Neutrophil (primary cell): ENCODE measurements at regions not wholly inside any gene's neighbourhood (a gene's known extent, or its start where the extent isn't known, plus 50 kb on each side); places are given as distances from the start of the nearest gene placed in this dataset.

Source experiments
- H3K27ac ChIP-seq: fragments of 200-600 bp; sonication (generic); 2 replicates; pipeline ENCODE4 v1.5.1; 2016; ENCODE audit warnings: mild to moderate bottlenecking, moderate library complexity
- H3K27me3 ChIP-seq: fragments of 200-600 bp; sonication (generic); 2 replicates; pipeline ENCODE4 v1.6.0; 2016; ENCODE audit warnings: mild to moderate bottlenecking
- H3K36me3 ChIP-seq: fragments of 200-600 bp; sonication (generic); 2 replicates; pipeline ENCODE4 v1.5.1; 2017
- H3K4me1 ChIP-seq, 2 experiments: fragments of 200-600 bp in 1 of 2; sonication (generic) in 1 of 2; 1 replicate in 1 of 2; 2 replicates in 1 of 2; pipeline versions ENCODE4 v1.5.1 to v1.6.1; 2013 to 2016; ENCODE audit warnings: low read depth in 1 of 2, low read length in 1 of 2, mild to moderate bottlenecking in 1 of 2, moderate library complexity in 1 of 2; ENCODE audit not compliant: control insufficient read depth in 1 of 2, insufficient read depth in 1 of 2
- H3K4me3 ChIP-seq, 2 experiments: fragments of 200-600 bp in 1 of 2; sonication (generic) in 1 of 2; 1 replicate in 1 of 2; 2 replicates in 1 of 2; pipeline ENCODE4 v1.5.1; 2013 to 2016; ENCODE audit warnings: low read depth in 1 of 2, low read length in 1 of 2, mild to moderate bottlenecking in 1 of 2, moderate library complexity in 1 of 2
- H3K9me3 ChIP-seq: fragments of 200-600 bp; sonication (generic); 2 replicates; pipeline ENCODE4 v1.5.1; 2016
- TF ChIP-seq, protein P1 (sequence below): fragments of 200-600 bp; sonication (generic); IDR thresholded peaks from 2 replicates; pipeline ENCODE4 v1.5.1; 2016; ENCODE audit warnings: antibody characterized with exemption

DNA sequence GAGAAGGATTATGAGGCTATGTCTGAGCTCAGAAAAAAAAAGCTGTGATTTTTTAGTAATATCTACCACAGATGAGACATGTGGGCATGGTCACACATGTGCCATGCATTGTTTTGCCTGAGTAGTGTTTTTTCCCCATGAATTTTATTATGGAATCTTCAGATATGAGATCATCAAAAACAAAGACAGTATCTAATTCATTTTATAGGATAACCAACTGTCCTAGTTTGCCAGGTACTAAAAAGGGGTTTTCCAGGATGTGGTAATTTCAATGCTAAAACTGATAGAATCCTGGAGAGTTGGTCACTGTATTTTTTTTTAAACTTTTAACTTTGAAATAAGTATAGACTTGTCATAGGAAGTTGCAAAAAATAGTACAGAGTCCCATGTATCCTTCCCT lies 127.4 kb upstream of the MAP3K7 start:
- H3K36me3 ChIP-seq, result no peaks in the 10 kb centered on the region
- H3K9me3 ChIP-seq, result no peaks in the 10 kb centered on the region
- H3K27ac ChIP-seq, result no peak overlapping the region
- no peak overlapping the region for H3K4me3 ChIP-seq
- no peaks in the 10 kb centered on the region for H3K27me3 ChIP-seq
- TF ChIP-seq, protein P1, sequence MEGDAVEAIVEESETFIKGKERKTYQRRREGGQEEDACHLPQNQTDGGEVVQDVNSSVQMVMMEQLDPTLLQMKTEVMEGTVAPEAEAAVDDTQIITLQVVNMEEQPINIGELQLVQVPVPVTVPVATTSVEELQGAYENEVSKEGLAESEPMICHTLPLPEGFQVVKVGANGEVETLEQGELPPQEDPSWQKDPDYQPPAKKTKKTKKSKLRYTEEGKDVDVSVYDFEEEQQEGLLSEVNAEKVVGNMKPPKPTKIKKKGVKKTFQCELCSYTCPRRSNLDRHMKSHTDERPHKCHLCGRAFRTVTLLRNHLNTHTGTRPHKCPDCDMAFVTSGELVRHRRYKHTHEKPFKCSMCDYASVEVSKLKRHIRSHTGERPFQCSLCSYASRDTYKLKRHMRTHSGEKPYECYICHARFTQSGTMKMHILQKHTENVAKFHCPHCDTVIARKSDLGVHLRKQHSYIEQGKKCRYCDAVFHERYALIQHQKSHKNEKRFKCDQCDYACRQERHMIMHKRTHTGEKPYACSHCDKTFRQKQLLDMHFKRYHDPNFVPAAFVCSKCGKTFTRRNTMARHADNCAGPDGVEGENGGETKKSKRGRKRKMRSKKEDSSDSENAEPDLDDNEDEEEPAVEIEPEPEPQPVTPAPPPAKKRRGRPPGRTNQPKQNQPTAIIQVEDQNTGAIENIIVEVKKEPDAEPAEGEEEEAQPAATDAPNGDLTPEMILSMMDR, result no peak
- H3K4me1 ChIP-seq, result no peaks in the 10 kb centered on the region

DNA sequence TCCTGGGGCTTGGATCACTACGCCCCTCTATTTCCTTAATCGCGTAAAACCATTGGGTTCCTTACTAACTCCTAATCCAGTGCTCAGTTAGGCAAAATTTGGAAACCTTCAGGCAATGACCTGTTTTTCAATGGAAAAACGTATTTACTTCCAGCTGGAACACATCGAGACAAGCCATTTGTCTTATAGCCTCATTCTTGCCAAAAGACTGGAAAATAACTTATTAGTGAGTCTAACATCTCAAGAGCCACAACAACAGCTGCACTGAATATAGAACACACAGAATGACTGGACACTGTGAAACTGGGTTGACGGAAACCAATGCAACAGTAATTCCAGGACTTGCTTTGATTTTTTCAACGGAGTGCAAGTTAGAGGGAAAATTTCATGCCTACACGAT lies 125.2 kb upstream of the MAP3K7 start:
- Histone ChIP-seq H3K4me1 (no peaks in the 10 kb centered on the region), H3K9me3 (no peaks in the 10 kb centered on the region), H3K27ac (no peak overlapping the region), H3K4me3 (no peak overlapping the region), H3K27me3 (no peaks in the 10 kb centered on the region), H3K36me3 (no peaks in the 10 kb centered on the region)
- TF ChIP-seq, protein P1, result no peak

DNA sequence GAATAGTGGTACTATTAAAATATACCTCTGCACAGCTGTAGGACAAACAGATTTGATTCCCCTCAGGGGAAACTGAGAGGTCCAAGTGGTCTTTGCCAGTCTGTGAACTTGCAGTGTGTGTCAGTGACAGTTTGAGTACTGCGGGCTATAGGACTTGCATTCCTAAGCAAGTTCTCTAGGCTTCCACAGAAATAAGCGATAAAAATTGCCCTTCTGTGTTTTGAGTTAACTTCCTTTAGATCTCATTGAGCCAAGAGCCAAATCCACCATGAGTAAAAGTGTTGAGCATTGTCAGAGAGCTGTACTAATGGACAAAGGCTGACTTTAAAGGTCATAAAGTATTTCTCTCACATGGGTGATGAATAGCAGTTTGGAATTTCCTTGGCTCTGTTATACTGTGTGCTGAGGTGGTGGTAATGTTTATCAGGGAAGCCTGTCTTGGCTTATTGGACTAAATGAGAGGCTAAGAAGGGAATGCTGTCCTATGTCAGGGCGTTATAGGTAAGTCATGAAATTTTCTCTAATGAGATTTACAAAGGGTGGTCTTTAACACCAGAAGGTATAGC lies 122.6 kb upstream of the MAP3K7 start:
- H3K4me1 ChIP-seq, result no peaks in the 10 kb centered on the region
- no peaks in the 10 kb centered on the region for H3K9me3 ChIP-seq
- TF ChIP-seq, protein P1, result no peak
- no peak overlapping the region for H3K27ac ChIP-seq
- no peaks in the 10 kb centered on the region for H3K36me3 ChIP-seq
- no peaks in the 10 kb centered on the region for H3K27me3 ChIP-seq
- H3K4me3 ChIP-seq, result no peak overlapping the region

DNA sequence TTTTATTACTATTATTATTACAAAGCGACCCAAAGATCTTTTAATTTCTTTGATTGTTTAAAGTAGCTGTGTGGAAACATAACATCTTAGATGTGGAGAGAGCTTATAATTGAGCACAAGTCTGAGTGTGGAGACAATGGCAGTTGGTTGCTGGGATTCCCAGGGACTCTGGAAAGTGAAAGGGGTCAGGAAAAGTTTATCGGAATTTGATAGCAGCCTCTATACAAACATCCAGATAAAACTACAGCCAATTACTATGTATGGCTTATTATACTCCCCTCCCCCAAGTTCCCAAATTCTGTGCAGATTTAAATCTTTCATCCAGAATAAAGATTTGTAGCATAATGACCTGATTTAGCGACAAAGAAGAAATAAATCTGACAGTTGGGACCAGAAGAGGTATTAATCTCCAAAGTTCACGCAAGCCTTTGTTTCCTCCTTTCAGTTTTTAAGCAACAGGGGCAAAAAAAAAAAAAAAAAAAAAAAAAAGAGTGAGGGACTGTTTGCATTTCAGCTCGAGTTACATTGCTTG lies 121.4 kb upstream of the MAP3K7 start:
- TF ChIP-seq, protein P1, result no peak
- H3K36me3 ChIP-seq, result no peaks in the 10 kb centered on the region

DNA sequence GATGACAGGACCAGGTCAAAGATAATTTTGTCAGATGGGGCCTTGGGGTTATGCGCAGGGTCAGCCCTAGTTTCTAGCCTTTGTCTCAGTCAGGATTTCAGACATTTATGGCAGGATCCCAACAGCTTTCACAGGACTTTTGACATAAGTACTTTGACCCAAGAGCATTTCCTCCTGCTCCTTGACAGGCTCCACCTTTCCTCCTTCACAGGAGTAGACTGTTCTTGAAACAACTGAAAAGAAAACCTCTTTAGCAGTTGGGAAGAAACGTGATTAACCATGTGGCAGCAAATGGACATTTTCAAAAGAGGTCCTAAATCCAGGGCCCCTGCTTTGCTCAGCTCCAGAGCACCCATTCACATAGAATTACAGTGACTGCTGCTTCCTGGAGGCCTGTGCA lies 120.4 kb upstream of the MAP3K7 start:
- Histone ChIP-seq H3K27ac (no peak overlapping the region), H3K4me1 (no peaks in the 10 kb centered on the region), H3K4me3 (no peak overlapping the region), H3K36me3 (no peaks in the 10 kb centered on the region), H3K27me3 (no peaks in the 10 kb centered on the region), H3K9me3 (no peaks in the 10 kb centered on the region)
- TF ChIP-seq, protein P1, result no peak

More for the DNA sequence above, 121.4 kb upstream of the MAP3K7 start:
- Histone ChIP-seq H3K4me1 (no peaks in the 10 kb centered on the region), H3K27me3 (no peaks in the 10 kb centered on the region), H3K4me3 (no peak overlapping the region), H3K9me3 (no peaks in the 10 kb centered on the region), H3K27ac (no peak overlapping the region)
